Subcutaneous abdominal adipose tissue (tissue), 5 donors: ENCODE measurements at regions not wholly inside any gene's neighbourhood (a gene's known extent, or its start where the extent isn't known, plus 50 kb on each side); places are given as distances from the start of the nearest gene placed in this dataset.
"Not testable (repeated sequence)": the region's sequence is repeated elsewhere in the genome, so short reads cannot be mapped to it uniquely, and the experiment has no call there.

Source experiments
- H3K27ac ChIP-seq: one replicate; pipeline ENCODE4 v1.7.0; 2013; ENCODE audit warnings: low read depth, mild to moderate bottlenecking, inconsistent platforms, low read length, moderate library complexity
- H3K27me3 ChIP-seq, 5 donors: one replicate each; pipeline ENCODE4 v1.7.0; 2013; ENCODE audit warnings: low read length in 5 of 5, inconsistent platforms in 1 of 5; ENCODE audit not compliant: control insufficient read depth in 5 of 5, insufficient read depth in 4 of 5
- H3K36me3 ChIP-seq, 5 donors: one replicate each; pipeline ENCODE4 v1.7.0; 2013; ENCODE audit warnings: low read length in 5 of 5; ENCODE audit not compliant: control insufficient read depth in 5 of 5, insufficient read depth in 5 of 5
- H3K4me1 ChIP-seq, 5 donors: one replicate each; pipeline ENCODE4 v1.7.0; 2013; ENCODE audit warnings: low read length in 5 of 5, mild to moderate bottlenecking in 3 of 5, moderate library complexity in 1 of 5; ENCODE audit not compliant: control insufficient read depth in 5 of 5, insufficient read depth in 5 of 5
- H3K4me3 ChIP-seq, 5 donors: one replicate each; pipeline ENCODE4 v1.7.0; 2013; ENCODE audit warnings: low read length in 5 of 5, low read depth in 1 of 5
- H3K9ac ChIP-seq, 5 donors: one replicate each; pipeline ENCODE4 v1.7.0; 2013; ENCODE audit warnings: low read length in 5 of 5, mild to moderate bottlenecking in 4 of 5, moderate library complexity in 3 of 5
- H3K9me3 ChIP-seq, 5 donors: one replicate each; pipeline ENCODE4 v1.7.0; 2013; ENCODE audit warnings: low read length in 5 of 5; ENCODE audit not compliant: control insufficient read depth in 5 of 5
- donor health status: healthy.
- donor health status: healthy.
- donor health status: healthy.
- donor health status: healthy.
- donor health status: healthy.

DNA sequence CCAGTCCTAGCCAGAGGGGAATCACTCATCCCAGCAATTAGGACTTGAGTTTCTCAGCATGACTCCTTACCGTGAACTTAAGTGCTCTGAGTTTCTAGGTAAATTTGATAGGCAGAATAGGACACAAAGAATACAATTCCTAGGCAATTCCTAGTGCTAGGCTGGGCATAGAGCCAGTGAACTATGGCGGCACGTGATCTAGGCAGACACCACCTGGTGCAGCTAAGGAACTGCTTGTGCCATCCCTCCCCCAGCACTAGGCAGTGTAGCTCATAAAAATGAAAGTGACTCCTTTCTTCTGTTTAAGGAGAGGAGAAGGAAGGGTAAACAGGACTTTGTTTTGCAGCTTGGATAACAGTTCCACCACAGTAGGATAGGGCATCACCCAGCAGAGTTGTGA is 736.3 kb upstream of the PCDH7 start:
- Histone ChIP-seq H3K9me3 (no peaks in the 10 kb centered on the region), H3K36me3 (no peaks in the 10 kb centered on the region), H3K27me3 (no peaks in the 10 kb centered on the region), H3K4me3 (no peak overlapping the region), H3K4me1 (no peaks in the 10 kb centered on the region), H3K9ac (no peak overlapping the region), H3K27ac (no peak overlapping the region)

- H3K27me3 ChIP-seq = no peaks in the 10 kb centered on the region
Observed at GRCh38 chr4:30001628-30002027, 718.5 kb upstream of the PCDH7 start.

DNA sequence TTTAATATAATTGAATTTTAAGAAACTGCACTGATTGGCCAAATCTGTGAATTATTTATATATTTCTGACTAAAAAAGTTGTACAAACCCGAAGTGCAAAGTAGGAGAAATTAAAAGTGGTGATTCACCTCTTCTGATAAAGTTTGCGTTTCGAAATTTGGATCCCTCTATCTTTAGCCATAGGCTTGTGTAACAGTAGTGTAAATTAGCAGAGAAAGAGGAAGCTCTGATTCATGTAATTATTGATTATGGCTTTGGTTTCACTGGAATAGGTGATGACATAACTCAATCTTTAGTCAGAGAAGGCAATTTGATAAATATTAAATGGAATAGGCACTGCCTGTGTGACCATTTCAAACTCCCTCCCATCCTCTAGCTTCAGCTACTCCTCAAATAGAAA is 717.8 kb upstream of the PCDH7 start:
- no peak overlapping the region for H3K9ac ChIP-seq
- H3K4me1 ChIP-seq = no peaks in the 10 kb centered on the region
- peaks cover 0 to 4% (median 1%) of the 10 kb centered on the region in 5 donors for H3K9me3 ChIP-seq
- H3K27me3 ChIP-seq = no peaks in the 10 kb centered on the region
- H3K27ac ChIP-seq = no peak overlapping the region
- no peak overlapping the region for H3K4me3 ChIP-seq
- no peaks in the 10 kb centered on the region for H3K36me3 ChIP-seq

More at GRCh38 chr4:30001628-30002027, 718.5 kb upstream of the PCDH7 start:
- Histone ChIP-seq H3K4me1 (no peaks in the 10 kb centered on the region), H3K4me3 (no peak overlapping the region), H3K9ac (no peak overlapping the region), H3K9me3 (peaks cover 0 to 3% (median 0%) of the 10 kb centered on the region in 5 donors), H3K36me3 (no peaks in the 10 kb centered on the region), H3K27ac (no peak overlapping the region)

DNA sequence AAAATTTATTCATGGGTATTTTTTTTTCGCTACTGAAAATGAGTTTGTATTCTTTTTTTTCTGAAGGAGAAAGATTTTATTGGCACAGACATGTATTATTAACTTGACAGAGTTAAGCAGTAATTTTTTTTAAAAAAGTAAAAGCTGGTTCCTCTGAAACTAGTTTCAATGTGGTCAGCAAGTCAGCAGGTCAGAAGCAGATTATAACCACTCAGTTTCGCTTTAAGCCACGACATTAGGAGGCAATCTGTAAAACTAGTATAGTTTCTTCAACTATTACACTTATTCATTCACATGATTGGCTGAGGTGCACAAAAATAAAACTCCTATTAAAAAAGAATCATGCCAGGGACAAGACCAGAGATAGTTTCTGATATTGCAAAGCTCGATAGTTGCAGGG is 714.2 kb upstream of the PCDH7 start:
- no peak overlapping the region for H3K9ac ChIP-seq
- H3K36me3 ChIP-seq = no peaks in the 10 kb centered on the region
- no peak overlapping the region for H3K4me3 ChIP-seq
- H3K27me3 ChIP-seq = no peaks in the 10 kb centered on the region
- peaks cover 0 to 10% (median 5%) of the 10 kb centered on the region in 5 donors for H3K9me3 ChIP-seq
- H3K27ac ChIP-seq = no peak overlapping the region
- no peaks in the 10 kb centered on the region for H3K4me1 ChIP-seq

GRCh38 chr4:30024526-30024925 is 695.6 kb upstream of the PCDH7 start:
- H3K9ac ChIP-seq = no peak overlapping the region
- H3K36me3 ChIP-seq = no peaks in the 10 kb centered on the region
- no peaks in the 10 kb centered on the region for H3K4me1 ChIP-seq
- no peaks in the 10 kb centered on the region for H3K27me3 ChIP-seq
- H3K9me3 ChIP-seq = peaks cover 0 to 3% (median 0%) of the 10 kb centered on the region in 5 donors
- H3K27ac ChIP-seq = no peak overlapping the region
- H3K4me3 ChIP-seq = no peak overlapping the region

GRCh38 chr4:30028826-30029225 is 691.3 kb upstream of the PCDH7 start:
- H3K4me3 ChIP-seq = no peak overlapping the region
- no peaks in the 10 kb centered on the region for H3K36me3 ChIP-seq
- no peak overlapping the region for H3K9ac ChIP-seq
- no peaks in the 10 kb centered on the region for H3K4me1 ChIP-seq
- no peak overlapping the region for H3K27ac ChIP-seq
- no peaks in the 10 kb centered on the region for H3K9me3 ChIP-seq
- H3K27me3 ChIP-seq = no peaks in the 10 kb centered on the region

- no peaks in the 10 kb centered on the region for H3K27me3 ChIP-seq
- H3K9ac ChIP-seq = no peak overlapping the region
- no peaks in the 10 kb centered on the region for H3K36me3 ChIP-seq
- H3K27ac ChIP-seq = no peak overlapping the region
- no peaks in the 10 kb centered on the region for H3K9me3 ChIP-seq
- H3K4me1 ChIP-seq = no peaks in the 10 kb centered on the region
- no peak overlapping the region for H3K4me3 ChIP-seq
Observed at GRCh38 chr4:30056016-30056766, 664.0 kb upstream of the PCDH7 start.

DNA sequence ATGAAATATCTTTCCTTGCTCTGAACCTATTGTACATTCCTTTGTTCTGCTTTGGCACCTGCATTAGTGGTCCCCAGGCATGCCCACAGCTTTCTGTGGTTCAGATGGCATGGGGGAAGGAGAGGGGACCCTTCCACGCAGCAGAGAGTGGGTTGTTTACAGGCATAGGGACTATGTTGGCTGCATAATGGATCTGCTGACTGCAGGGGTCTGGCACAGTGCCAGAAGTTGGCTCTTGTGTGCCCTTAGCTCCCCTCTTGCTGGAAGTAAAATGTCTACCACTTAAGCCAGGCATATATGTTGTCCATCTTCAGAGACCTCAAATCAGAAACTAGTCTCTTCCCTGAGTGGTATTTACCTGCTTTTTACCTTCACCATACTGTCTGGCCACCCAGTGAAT is 651.9 kb upstream of the PCDH7 start:
- Histone ChIP-seq H3K9ac (no peak overlapping the region), H3K27ac (no peak overlapping the region), H3K27me3 (no peaks in the 10 kb centered on the region), H3K4me3 (no peak overlapping the region), H3K36me3 (no peaks in the 10 kb centered on the region), H3K9me3 (no peaks in the 10 kb centered on the region), H3K4me1 (peaks cover 0 to 4% (median 0%) of the 10 kb centered on the region in 5 donors)

DNA sequence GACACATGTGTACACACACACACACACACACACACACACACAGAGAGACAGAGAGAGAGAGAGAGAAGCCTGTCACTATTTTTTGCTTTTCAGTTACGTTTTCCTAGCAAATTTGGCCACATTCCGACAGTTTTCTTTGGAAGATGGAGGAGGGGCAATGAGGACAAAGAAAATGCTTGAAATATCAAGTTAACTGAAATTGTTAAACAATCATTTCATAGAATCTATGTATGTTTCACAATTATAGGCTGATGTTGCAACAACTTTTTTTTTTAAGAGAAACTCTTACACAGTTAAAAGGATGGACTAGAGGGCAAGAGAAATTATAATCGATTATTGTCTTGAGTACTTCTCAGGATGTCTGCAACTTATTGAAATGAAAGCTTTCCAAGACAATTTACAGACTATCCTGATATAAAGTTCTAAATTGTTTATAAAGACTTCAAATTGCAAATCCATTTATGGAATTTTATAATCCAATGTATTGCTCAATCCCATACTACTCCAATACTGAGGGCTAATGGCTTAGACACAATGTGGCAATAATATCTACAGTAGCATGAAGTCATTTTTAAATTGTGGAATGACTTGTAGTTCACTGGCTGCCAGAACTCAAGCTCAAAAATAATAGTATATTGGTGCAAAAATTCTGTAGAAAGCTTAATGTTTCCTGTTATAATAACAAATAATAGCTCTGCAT is 647.0 kb upstream of the PCDH7 start:
- Histone ChIP-seq H3K4me1 (peaks cover 0 to 4% (median 0%) of the 10 kb centered on the region in 5 donors), H3K27me3 (no peaks in the 10 kb centered on the region), H3K4me3 (no peak overlapping the region), H3K9me3 (peaks cover 0 to 3% (median 0%) of the 10 kb centered on the region in 5 donors), H3K9ac (no peak overlapping the region), H3K27ac (no peak overlapping the region), H3K36me3 (no peaks in the 10 kb centered on the region)

DNA sequence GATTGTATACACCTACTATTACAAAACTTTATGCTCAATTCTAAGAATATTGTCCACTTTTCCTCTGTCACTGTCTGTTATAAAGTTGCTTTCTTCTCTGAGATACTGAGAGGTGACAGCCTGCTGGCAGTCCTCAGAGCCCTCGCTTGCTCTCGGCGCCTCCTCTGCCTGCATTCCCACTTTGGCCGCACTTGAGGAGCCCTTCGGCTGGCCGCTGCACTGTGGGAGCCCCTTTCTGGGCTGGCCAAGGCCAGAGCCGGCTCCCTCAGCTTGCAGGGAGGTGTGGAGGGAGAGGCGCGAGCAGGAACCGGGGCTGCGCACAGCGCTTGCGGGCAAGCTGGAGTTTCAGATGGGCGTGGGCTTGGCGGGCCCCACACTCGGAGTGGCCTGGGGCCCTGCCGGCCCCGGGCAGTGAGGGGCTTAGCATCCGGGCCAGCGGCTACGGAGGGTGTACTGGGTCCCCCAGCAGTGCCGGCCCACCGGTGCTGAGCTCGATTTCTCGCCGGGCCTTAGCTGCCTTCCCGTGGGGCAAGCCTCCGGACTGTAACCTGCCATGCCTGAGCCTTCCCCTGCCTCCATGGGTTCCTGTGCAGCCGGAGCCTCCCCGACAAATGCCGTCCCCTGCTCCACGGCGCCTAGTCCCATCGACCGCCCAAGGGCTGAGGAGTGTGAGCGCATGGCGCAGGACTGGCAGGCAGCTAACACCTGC is 627.6 kb upstream of the PCDH7 start:
- H3K9me3 ChIP-seq = not testable (repeated sequence)

More for the DNA sequence above, 627.6 kb upstream of the PCDH7 start:
- H3K27ac ChIP-seq, H3K4me1 ChIP-seq, H3K36me3 ChIP-seq, H3K4me3 ChIP-seq, H3K9ac ChIP-seq, H3K27me3 ChIP-seq: not testable (repeated sequence)
